Thoracic aorta (tissue), 2 donors: ENCODE measurements at regions not wholly inside any gene's neighbourhood (a gene's known extent, or its start where the extent isn't known, plus 50 kb on each side); places are given as distances from the start of the nearest gene placed in this dataset.

Source experiments
- ATAC-seq: fragments of 150-250 bp; one replicate; pipeline ENCODE4 v1.8.0; 2017; ENCODE audit warnings: low read depth; ENCODE audit not compliant: insufficient number of reproducible peaks, low FRiP score
- DNase-seq: peaks from one replicate; pipeline ENCODE4 v3.0.0-alpha.2; 2020; ENCODE audit warnings: low spot score
- H3K27ac ChIP-seq, 2 donors: fragments of 200-600 bp; sonication (generic); 1 replicate in 1 of 2; 2 replicates in 1 of 2; pipeline ENCODE4 v1.5.1; 2016; ENCODE audit warnings: mild to moderate bottlenecking in 2 of 2, moderate library complexity in 2 of 2
- H3K27me3 ChIP-seq: fragments of 200-600 bp; sonication (generic); replicated peaks from 2 replicates; pipeline ENCODE4 v1.6.0; 2016; ENCODE audit warnings: mild to moderate bottlenecking; ENCODE audit not compliant: insufficient read depth
- H3K36me3 ChIP-seq: fragments of 200-600 bp; sonication (generic); one replicate; pipeline ENCODE4 v1.5.1; 2016
- H3K4me1 ChIP-seq, 2 donors: fragments of 200-600 bp; sonication (generic); 1 replicate in 1 of 2; 2 replicates in 1 of 2; pipeline versions ENCODE4 v1.5.1 to v1.6.0; 2016; ENCODE audit warnings: low read depth in 2 of 2, mild to moderate bottlenecking in 1 of 2; ENCODE audit not compliant: control insufficient read depth in 1 of 2
- H3K4me3 ChIP-seq: fragments of 200-600 bp; sonication (generic); 2 replicates; pipeline ENCODE4 v1.5.1; 2016; ENCODE audit warnings: mild to moderate bottlenecking
- H3K9me3 ChIP-seq: fragments of 200-600 bp; sonication (generic); 2 replicates; pipeline ENCODE4 v1.5.1; 2016
- TF ChIP-seq, protein P1 (sequence below): fragments of 200-600 bp; sonication (generic); IDR thresholded peaks from one replicate; pipeline ENCODE4 v1.5.1; 2019; ENCODE audit warnings: antibody characterized with exemption

DNA sequence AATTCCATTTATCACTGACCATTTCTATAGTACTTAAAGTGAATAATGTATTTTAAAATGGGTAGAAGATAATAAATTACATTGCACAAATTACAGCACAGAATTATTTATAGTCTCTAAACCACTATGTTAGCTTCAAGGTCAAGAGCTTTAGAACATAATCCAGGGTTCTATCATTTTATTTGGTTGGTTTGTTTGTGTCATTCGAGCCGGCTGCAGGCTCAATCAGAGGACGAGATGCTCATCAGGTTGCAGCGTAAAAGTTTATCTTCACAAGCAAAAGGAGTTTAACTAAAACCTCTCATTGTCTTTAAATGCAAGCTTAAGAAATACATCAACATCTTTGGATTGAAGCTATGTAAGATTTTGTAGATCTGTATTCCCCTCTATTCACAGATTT, 523.8 kb downstream of the EFNA5 start:
- no peaks in the 10 kb centered on the region for H3K4me1 ChIP-seq
- DNase-seq (no peak), ATAC-seq (no peak)
- no peaks in the 10 kb centered on the region for H3K9me3 ChIP-seq
- no peak overlapping the region for H3K4me3 ChIP-seq
- H3K36me3 ChIP-seq, result no peaks in the 10 kb centered on the region
- H3K27me3 ChIP-seq, result no peaks in the 10 kb centered on the region
- no peak overlapping the region for H3K27ac ChIP-seq
- TF ChIP-seq, protein P1, sequence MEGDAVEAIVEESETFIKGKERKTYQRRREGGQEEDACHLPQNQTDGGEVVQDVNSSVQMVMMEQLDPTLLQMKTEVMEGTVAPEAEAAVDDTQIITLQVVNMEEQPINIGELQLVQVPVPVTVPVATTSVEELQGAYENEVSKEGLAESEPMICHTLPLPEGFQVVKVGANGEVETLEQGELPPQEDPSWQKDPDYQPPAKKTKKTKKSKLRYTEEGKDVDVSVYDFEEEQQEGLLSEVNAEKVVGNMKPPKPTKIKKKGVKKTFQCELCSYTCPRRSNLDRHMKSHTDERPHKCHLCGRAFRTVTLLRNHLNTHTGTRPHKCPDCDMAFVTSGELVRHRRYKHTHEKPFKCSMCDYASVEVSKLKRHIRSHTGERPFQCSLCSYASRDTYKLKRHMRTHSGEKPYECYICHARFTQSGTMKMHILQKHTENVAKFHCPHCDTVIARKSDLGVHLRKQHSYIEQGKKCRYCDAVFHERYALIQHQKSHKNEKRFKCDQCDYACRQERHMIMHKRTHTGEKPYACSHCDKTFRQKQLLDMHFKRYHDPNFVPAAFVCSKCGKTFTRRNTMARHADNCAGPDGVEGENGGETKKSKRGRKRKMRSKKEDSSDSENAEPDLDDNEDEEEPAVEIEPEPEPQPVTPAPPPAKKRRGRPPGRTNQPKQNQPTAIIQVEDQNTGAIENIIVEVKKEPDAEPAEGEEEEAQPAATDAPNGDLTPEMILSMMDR, result no peak

DNA sequence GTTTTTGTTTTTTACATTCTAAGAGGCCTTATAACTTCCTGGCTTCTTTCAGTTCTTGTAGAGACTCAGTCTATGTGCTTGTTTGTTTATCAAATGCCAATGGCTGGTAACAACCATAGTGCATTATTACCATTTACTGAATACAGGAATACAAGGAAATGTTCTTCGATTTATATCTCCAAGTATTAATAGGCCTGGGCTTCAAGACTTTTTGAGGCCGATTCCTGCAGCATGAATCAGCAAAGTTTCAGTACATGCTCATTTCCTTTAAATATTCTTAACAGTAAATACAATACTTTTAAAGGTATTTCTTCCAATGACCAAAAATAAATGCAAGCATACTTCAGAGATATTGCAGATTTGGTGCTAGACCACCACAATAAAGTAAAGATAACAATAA, 535.3 kb downstream of the EFNA5 start:
- DNase-seq, result no peak
- H3K9me3 ChIP-seq, result peaks cover under 1% of the 10 kb centered on the region
- H3K4me1 ChIP-seq, result no peaks in the 10 kb centered on the region

GRCh38 chr5:107134931-107135330, 535.8 kb downstream of the EFNA5 start:
- no peaks in the 10 kb centered on the region for H3K36me3 ChIP-seq

More for the DNA sequence above, 535.3 kb downstream of the EFNA5 start:
- ATAC-seq, result no peak
- Histone ChIP-seq H3K36me3 (no peaks in the 10 kb centered on the region), H3K27ac (no peak overlapping the region), H3K4me3 (no peak overlapping the region), H3K27me3 (no peaks in the 10 kb centered on the region)
- TF ChIP-seq, protein P1, result no peak

GRCh38 chr5:107129051-107129450, 541.7 kb downstream of the EFNA5 start:
- no peaks in the 10 kb centered on the region for H3K9me3 ChIP-seq
- DNase-seq (no peak), ATAC-seq (no peak)
- no peak overlapping the region for H3K4me3 ChIP-seq
- TF ChIP-seq, protein P1, result no peak
- H3K27me3 ChIP-seq, result no peaks in the 10 kb centered on the region
- peaks cover 7 to 9% of the 10 kb centered on the region in 2 donors for H3K4me1 ChIP-seq
- H3K36me3 ChIP-seq, result no peaks in the 10 kb centered on the region
- H3K27ac ChIP-seq, result no peak overlapping the region

More at GRCh38 chr5:107134931-107135330, 535.8 kb downstream of the EFNA5 start:
- no peak for DNase-seq
- no peak overlapping the region for H3K27ac ChIP-seq
- no peaks in the 10 kb centered on the region for H3K27me3 ChIP-seq
- ATAC-seq, result no peak
- TF ChIP-seq, protein P1, result no peak
- no peaks in the 10 kb centered on the region for H3K9me3 ChIP-seq
- H3K4me1 ChIP-seq, result peaks cover 0 to under 1% of the 10 kb centered on the region in 2 donors
- H3K4me3 ChIP-seq, result no peak overlapping the region

DNA sequence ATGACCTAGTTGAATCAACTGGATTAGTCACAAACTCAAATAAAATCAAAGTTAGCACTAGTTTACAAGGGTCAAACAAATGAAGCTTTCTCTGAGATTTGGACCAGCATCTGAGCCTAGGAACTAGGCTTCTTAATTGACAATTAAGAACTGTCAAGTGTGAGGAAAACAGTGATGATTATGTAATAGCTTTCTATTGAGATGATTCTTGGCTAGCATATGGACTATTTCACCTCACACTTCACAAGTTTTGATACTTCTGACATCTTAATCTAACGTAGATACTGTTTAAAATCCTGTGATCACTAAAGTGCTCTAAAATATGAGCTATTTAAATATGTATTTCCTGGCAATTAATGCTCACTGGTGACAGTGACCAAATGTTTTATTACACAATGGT, 542.9 kb downstream of the EFNA5 start:
- no peak overlapping the region for H3K4me3 ChIP-seq
- TF ChIP-seq, protein P1, result no peak
- ATAC-seq (no peak), DNase-seq (no peak)
- H3K9me3 ChIP-seq, result no peaks in the 10 kb centered on the region
- no peaks in the 10 kb centered on the region for H3K27me3 ChIP-seq
- no peaks in the 10 kb centered on the region for H3K36me3 ChIP-seq
- peaks cover 7 to 9% of the 10 kb centered on the region in 2 donors for H3K4me1 ChIP-seq
- no peak overlapping the region for H3K27ac ChIP-seq
